ENCODE measurements at regions not wholly inside any gene's neighbourhood (a gene's known extent, or its start where the extent isn't known, plus 50 kb on each side); places are given as distances from the start of the nearest gene placed in this dataset.

- TF ChIP-seq POLR2A (IDR thresholded peaks at IDR 0.05; ENCODE audit: borderline replicate concordance, extremely low read depth, insufficient read depth, insufficient read length) (no peak), CTCF (IDR thresholded peaks at IDR 0.05 in 2 of 3, conservative IDR thresholded peaks at IDR 0.05 in 1 of 3; ENCODE audit: borderline replicate concordance in 1 of 3, insufficient read depth in 1 of 3, low read depth in 2 of 3, low read length in 2 of 3) (no peak), REST (IDR thresholded peaks at IDR 0.05; ENCODE audit: low read depth) (no peak), RAD21 (IDR thresholded peaks at IDR 0.05; ENCODE audit: low read depth) (no peak), EZH2 (IDR thresholded peaks at IDR 0.05) (no peak), POLR2AphosphoS5 (IDR thresholded peaks at IDR 0.05; ENCODE audit: low read depth, low read length) (no peak)
Measured at GRCh38 chr22:48352086-48352911, 1475.4 kb downstream of the BRD1 start.
